Suprapubic skin (tissue), 4 donors: ENCODE measurements at regions not wholly inside any gene's neighbourhood (a gene's known extent, or its start where the extent isn't known, plus 50 kb on each side); places are given as distances from the start of the nearest gene placed in this dataset.

Experiments used
- CTCF ChIP-seq, 2 donors: fragments of 200-600 bp in 1 of 2; fragments of 450-650 bp in 1 of 2; sonication (generic) in 1 of 2; IDR thresholded peaks; one replicate each; pipeline ENCODE4 v1.5.1; 2016 to 2019; ENCODE audit warnings: antibody characterized with exemption in 2 of 2, mild to moderate bottlenecking in 1 of 2, moderate library complexity in 1 of 2
- EP300 ChIP-seq: sonication (generic); formaldehyde crosslinking; IDR thresholded peaks from one replicate; pipeline ENCODE4 v1.6.1; 2017; ENCODE audit warnings: antibody characterized with exemption
- POLR2A ChIP-seq, 2 donors: fragments of 450-650 bp; IDR thresholded peaks; one replicate each; pipeline ENCODE4 v1.6.1; 2017; ENCODE audit warnings: antibody characterized with exemption in 2 of 2, mild to moderate bottlenecking in 2 of 2, moderate library complexity in 2 of 2
- POLR2AphosphoS5 ChIP-seq, 3 donors: sonication (generic); formaldehyde crosslinking; IDR thresholded peaks; one replicate each; pipeline ENCODE4 v1.6.1; 2017; ENCODE audit warnings: antibody characterized with exemption in 3 of 3

DNA sequence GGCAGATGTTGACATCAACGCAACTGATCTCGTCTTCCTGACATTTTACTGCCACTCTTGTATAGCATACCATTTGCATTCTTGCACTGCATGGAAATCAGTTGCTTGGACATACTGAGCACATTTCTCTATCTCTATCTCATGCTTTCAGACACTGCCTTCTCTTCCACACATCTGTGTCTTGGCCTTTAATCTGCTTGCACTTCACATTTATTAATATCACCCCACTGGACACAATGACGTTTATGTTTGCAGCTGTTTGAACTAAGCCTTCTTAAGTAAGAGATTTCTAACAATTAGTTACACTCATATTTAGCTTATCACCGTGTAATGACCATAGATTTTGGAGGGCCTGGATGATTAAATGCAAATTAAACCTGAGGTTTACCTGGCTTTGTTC, 229.8 kb upstream of the CDH19 start:
- TF ChIP-seq POLR2AphosphoS5 (IDR thresholded peaks at IDR 0.05) (no peak), CTCF (IDR thresholded peaks at IDR 0.05) (no peak), POLR2A (IDR thresholded peaks at IDR 0.05) (no peak), EP300 (no peak)
